OCI-LY3 (cell line): ENCODE measurements at regions not wholly inside any gene's neighbourhood (a gene's known extent, or its start where the extent isn't known, plus 50 kb on each side); places are given as distances from the start of the nearest gene placed in this dataset.

Experiments used
- EZH2phosphoT487 ChIP-seq: fragments of 200-600 bp; shearing (Covaris generic); IDR thresholded peaks from 2 replicates; pipeline ENCODE4 v1.6.1; 2018; ENCODE audit warnings: antibody characterized with exemption, mixed run types, low read depth
- TF ChIP-seq, protein P1 (sequence below): fragments of 200-600, 300-600 bp; sonication (generic); IDR thresholded peaks from 2 replicates; pipeline ENCODE4 v1.5.1; 2014; ENCODE audit warnings: antibody characterized with exemption, low read length, low read depth

DNA sequence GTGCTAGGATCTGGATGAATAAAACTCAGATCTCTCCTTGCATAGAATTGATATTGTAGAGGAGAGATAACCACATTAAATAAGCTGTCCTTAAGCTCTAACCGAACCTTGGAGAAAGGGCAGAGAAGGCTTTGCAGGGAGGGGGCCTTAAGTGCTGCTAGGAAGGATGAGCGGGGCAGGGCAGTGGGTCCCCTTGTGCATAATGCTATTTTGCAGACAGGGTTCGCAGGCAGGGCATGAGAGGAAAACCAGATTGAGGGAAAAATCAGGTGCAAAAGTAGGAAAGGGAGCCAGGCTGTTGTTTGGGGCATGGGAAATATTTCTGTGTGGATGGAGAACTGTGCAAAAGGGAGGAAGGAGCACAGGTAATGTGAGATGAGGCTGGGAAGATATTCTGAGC is 383.0 kb upstream of the JARID2 start:
- TF ChIP-seq, protein P1, sequence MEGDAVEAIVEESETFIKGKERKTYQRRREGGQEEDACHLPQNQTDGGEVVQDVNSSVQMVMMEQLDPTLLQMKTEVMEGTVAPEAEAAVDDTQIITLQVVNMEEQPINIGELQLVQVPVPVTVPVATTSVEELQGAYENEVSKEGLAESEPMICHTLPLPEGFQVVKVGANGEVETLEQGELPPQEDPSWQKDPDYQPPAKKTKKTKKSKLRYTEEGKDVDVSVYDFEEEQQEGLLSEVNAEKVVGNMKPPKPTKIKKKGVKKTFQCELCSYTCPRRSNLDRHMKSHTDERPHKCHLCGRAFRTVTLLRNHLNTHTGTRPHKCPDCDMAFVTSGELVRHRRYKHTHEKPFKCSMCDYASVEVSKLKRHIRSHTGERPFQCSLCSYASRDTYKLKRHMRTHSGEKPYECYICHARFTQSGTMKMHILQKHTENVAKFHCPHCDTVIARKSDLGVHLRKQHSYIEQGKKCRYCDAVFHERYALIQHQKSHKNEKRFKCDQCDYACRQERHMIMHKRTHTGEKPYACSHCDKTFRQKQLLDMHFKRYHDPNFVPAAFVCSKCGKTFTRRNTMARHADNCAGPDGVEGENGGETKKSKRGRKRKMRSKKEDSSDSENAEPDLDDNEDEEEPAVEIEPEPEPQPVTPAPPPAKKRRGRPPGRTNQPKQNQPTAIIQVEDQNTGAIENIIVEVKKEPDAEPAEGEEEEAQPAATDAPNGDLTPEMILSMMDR = no peak
- no peak for TF ChIP-seq EZH2phosphoT487
